GM12875 (cell line): ENCODE measurements at regions not wholly inside any gene's neighbourhood (a gene's known extent, or its start where the extent isn't known, plus 50 kb on each side); places are given as distances from the start of the nearest gene placed in this dataset.

ENCODE experiments used
- H3K4me3 ChIP-seq: one replicate; pipeline ENCODE4 v1.5.1; 2011; ENCODE audit warnings: low read depth, low read length, control low read depth
- CTCF ChIP-seq: IDR thresholded peaks from 2 replicates; pipeline ENCODE4 v1.5.1; 2011; ENCODE audit warnings: low read depth, mild to moderate bottlenecking, control low read depth, inconsistent platforms, low read length, moderate library complexity, borderline replicate concordance; ENCODE audit not compliant: insufficient read depth

DNA sequence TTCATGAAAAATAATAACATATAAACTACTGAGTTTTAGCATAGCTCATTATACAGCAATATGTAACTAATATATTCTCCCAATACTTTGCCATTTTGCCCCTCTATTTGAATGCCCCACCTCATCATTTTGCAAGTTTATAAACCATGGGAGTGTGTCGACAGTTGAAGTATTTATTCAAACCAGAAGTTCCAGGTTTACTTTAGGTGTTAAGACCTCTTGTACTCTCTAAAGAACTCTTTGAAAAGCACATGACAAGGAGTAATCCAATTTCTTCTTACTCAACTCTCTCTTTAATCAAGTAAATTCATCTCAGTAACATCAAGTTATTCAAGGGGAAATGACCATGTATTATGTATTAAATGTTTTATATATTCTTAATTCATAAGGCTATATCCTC, 240.7 kb downstream of the COX18 start:
- H3K4me3 ChIP-seq, result no peak overlapping the region
- no peak for TF ChIP-seq CTCF

- no peak overlapping the region for H3K4me3 ChIP-seq
- no peak for TF ChIP-seq CTCF
These were observed 241.5 kb downstream of the COX18 start for GRCh38 chr4:72827968-72828367.

DNA sequence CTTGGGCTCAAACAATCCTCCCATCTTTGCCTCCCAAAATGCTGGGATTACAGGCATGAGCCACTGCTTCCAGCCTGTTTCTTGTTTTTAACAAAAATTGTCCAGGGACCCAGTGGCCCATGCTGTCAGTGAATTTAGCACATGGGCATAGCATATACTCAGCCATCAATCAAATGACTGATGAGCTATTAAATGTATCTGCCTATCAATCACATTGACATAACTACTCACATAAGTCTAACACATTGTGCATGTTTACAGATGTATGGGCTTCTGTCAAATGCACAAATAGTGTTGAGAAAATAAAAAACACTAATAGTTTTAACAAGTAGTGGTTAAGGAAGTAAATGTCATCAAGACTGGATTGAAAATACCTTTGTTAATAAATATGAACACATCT, 249.4 kb downstream of the COX18 start:
- no peak overlapping the region for H3K4me3 ChIP-seq
- TF ChIP-seq CTCF, result no peak

DNA sequence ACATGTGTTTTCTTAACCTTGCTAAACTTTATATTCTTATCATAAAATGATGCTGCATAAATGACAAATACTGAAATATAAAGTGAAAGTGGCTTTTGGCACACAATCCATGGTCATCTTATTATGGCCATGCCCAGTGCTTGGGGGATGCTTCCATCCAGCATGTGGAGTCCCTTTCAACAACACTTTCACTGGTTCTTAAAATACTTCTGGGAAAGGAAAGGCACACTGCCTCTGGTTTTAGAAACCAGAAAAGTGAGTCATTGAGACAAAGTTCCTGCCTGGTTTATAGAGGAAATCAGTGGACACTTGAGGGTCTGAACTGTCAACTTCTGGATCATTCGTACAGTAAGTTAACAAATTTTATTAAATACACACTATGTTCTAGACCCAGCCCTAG, 248.0 kb upstream of the ADAMTS3 start:
- TF ChIP-seq CTCF, result no peak
- no peak overlapping the region for H3K4me3 ChIP-seq

GRCh38 chr4:72814241-72814640, 245.2 kb upstream of the ADAMTS3 start:
- H3K4me3 ChIP-seq, result no peak overlapping the region
- TF ChIP-seq CTCF, result no peak

GRCh38 chr4:72809208-72809607, 240.2 kb upstream of the ADAMTS3 start:
- no peak overlapping the region for H3K4me3 ChIP-seq
- no peak for TF ChIP-seq CTCF

GRCh38 chr4:72805284-72805683, 236.3 kb upstream of the ADAMTS3 start:
- no peak for TF ChIP-seq CTCF
- H3K4me3 ChIP-seq, result no peak overlapping the region
